H9 (cell line): ENCODE measurements at regions not wholly inside any gene's neighbourhood (a gene's known extent, or its start where the extent isn't known, plus 50 kb on each side); places are given as distances from the start of the nearest gene placed in this dataset.

Experiments
- DNase-seq: peaks from one replicate; pipeline ENCODE4 v3.0.0-alpha.2; 2017
- H2AFZ ChIP-seq: one replicate; pipeline ENCODE4 v1.6.1; 2013; ENCODE audit warnings: mild to moderate bottlenecking, low read length, control low read depth, moderate library complexity
- H2AK5ac ChIP-seq: 2 replicates; pipeline ENCODE4 v1.6.1; 2013; ENCODE audit warnings: low read length, control low read depth, mixed read lengths; ENCODE audit not compliant: insufficient read length
- H2BK120ac ChIP-seq: one replicate; pipeline ENCODE4 v1.6.1; 2013; ENCODE audit warnings: low read depth, mild to moderate bottlenecking, low read length, control low read depth, inconsistent platforms; ENCODE audit not compliant: poor library complexity, severe bottlenecking
- H2BK12ac ChIP-seq: 2 replicates; pipeline ENCODE4 v1.6.1; 2013; ENCODE audit warnings: low read length, control low read depth, mixed read lengths, low read depth; ENCODE audit not compliant: insufficient read length
- H2BK15ac ChIP-seq: 2 replicates; pipeline ENCODE4 v1.6.1; 2013; ENCODE audit warnings: low read depth, low read length, control low read depth
- H2BK20ac ChIP-seq: one replicate; pipeline ENCODE4 v1.6.1; 2013; ENCODE audit warnings: low read depth, mild to moderate bottlenecking, low read length, control low read depth, inconsistent platforms; ENCODE audit not compliant: poor library complexity, severe bottlenecking
- H2BK5ac ChIP-seq: 2 replicates; pipeline ENCODE4 v1.6.1; 2013; ENCODE audit warnings: low read length, control low read depth, mixed read lengths; ENCODE audit not compliant: insufficient read length
- H3K14ac ChIP-seq: 2 replicates; pipeline ENCODE4 v1.6.1; 2013; ENCODE audit warnings: low read length, control low read depth; ENCODE audit not compliant: insufficient read depth
- H3K18ac ChIP-seq: 2 replicates; pipeline ENCODE4 v1.6.1; 2013; ENCODE audit warnings: low read depth, mild to moderate bottlenecking, mixed read lengths, low read length, control low read depth; ENCODE audit not compliant: insufficient read length
- H3K23ac ChIP-seq: 2 replicates; pipeline ENCODE4 v1.6.1; 2013; ENCODE audit warnings: low read length, control low read depth, mixed read lengths, low read depth; ENCODE audit not compliant: insufficient read length
- H3K23me2 ChIP-seq: 2 replicates; pipeline ENCODE4 v1.6.1; 2013; ENCODE audit warnings: low read depth, mild to moderate bottlenecking, mixed read lengths, low read length, control low read depth; ENCODE audit not compliant: insufficient read length, poor library complexity, severe bottlenecking
- H3K27ac ChIP-seq: 2 replicates; pipeline ENCODE4 v1.5.1; 2013; ENCODE audit warnings: low read length, control low read depth, mixed read lengths, low read depth; ENCODE audit not compliant: insufficient read length
- H3K27me3 ChIP-seq: 2 replicates; pipeline ENCODE4 v1.6.1; 2013; ENCODE audit warnings: low read length, control low read depth, inconsistent platforms; ENCODE audit not compliant: insufficient read depth
- H3K4ac ChIP-seq: 2 replicates; pipeline ENCODE4 v1.6.1; 2013; ENCODE audit warnings: low read depth, mild to moderate bottlenecking, control low read depth, inconsistent platforms, low read length, moderate library complexity
- H3K4me1 ChIP-seq: 2 replicates; pipeline ENCODE4 v1.6.1; 2013; ENCODE audit warnings: low read length, control low read depth, inconsistent platforms; ENCODE audit not compliant: insufficient read depth
- H3K4me2 ChIP-seq: 2 replicates; pipeline ENCODE4 v1.6.1; 2013; ENCODE audit warnings: low read length, control low read depth, mixed read lengths; ENCODE audit not compliant: insufficient read length, insufficient read depth
- H3K56ac ChIP-seq: 2 replicates; pipeline ENCODE4 v1.6.1; 2013; ENCODE audit warnings: low read depth, mild to moderate bottlenecking, mixed read lengths, low read length, control low read depth; ENCODE audit not compliant: insufficient read length
- H3K79me1 ChIP-seq: 2 replicates; pipeline ENCODE4 v1.6.1; 2013; ENCODE audit warnings: low read depth, mild to moderate bottlenecking, moderate library complexity, low read length, control low read depth, inconsistent platforms; ENCODE audit not compliant: insufficient read depth, poor library complexity, severe bottlenecking
- H3K79me2 ChIP-seq: 2 replicates; pipeline ENCODE4 v1.6.1; 2013; ENCODE audit warnings: low read length, control low read depth, inconsistent platforms; ENCODE audit not compliant: insufficient read depth
- H3K9ac ChIP-seq: 2 replicates; pipeline ENCODE4 v1.6.1; 2013; ENCODE audit warnings: low read length, control low read depth, mixed read lengths; ENCODE audit not compliant: insufficient read length; ENCODE audit errors: extremely low read depth
- H3K9me3 ChIP-seq: one replicate; pipeline ENCODE4 v1.6.1; 2013; ENCODE audit warnings: low read depth, low read length, inconsistent platforms; ENCODE audit not compliant: control insufficient read depth
- H3T11ph ChIP-seq: one replicate; pipeline ENCODE4 v1.6.1; 2013; ENCODE audit warnings: mild to moderate bottlenecking, low read length, control low read depth, inconsistent platforms
- H4K20me1 ChIP-seq: one replicate; pipeline ENCODE4 v1.6.1; 2013; ENCODE audit not compliant: control insufficient read depth, insufficient read length, insufficient read depth
- H4K5ac ChIP-seq: 2 replicates; pipeline ENCODE4 v1.6.1; 2013; ENCODE audit warnings: low read depth, mild to moderate bottlenecking, mixed read lengths, low read length, control low read depth; ENCODE audit not compliant: insufficient read length
- H4K8ac ChIP-seq: replicated peaks from 2 replicates; pipeline ENCODE4 v1.6.1; 2013; ENCODE audit warnings: low read length, control low read depth, mixed read lengths, low read depth; ENCODE audit not compliant: insufficient read length
- H4K91ac ChIP-seq: 2 replicates; pipeline ENCODE4 v1.6.1; 2013; ENCODE audit warnings: low read depth, mild to moderate bottlenecking, moderate library complexity, mixed read lengths, low read length, control low read depth; ENCODE audit not compliant: insufficient read length
- H3K27ac Mint-ChIP-seq, 3 experiments: 2 replicates in 2 of 3; 3 replicates in 1 of 3; pipeline ENCODE4 v1.8.0; 2020 to 2021; ENCODE audit warnings: mixed read lengths in 3 of 3, mild to moderate bottlenecking in 1 of 3, moderate library complexity in 1 of 3
- H3K27me3 Mint-ChIP-seq: 2 replicates; pipeline ENCODE4 v1.8.0; 2021; ENCODE audit warnings: low read depth, mild to moderate bottlenecking, moderate library complexity, mixed read lengths
- H3K36me3 Mint-ChIP-seq, 3 experiments: 2 replicates in 2 of 3; 3 replicates in 1 of 3; pipeline ENCODE4 v1.8.0; 2020 to 2021; ENCODE audit warnings: low read depth in 3 of 3, mixed read lengths in 3 of 3; ENCODE audit not compliant: insufficient read depth in 1 of 3
- H3K4me1 Mint-ChIP-seq, 2 experiments: 2 replicates each; pipeline ENCODE4 v1.8.0; 2020; ENCODE audit warnings: mixed read lengths in 2 of 2
- H3K4me3 Mint-ChIP-seq, 2 experiments: 2 replicates in 1 of 2; 3 replicates in 1 of 2; pipeline ENCODE4 v1.8.0; 2020 to 2021; ENCODE audit warnings: mild to moderate bottlenecking in 2 of 2, mixed read lengths in 2 of 2, moderate library complexity in 1 of 2
- H3K9me3 Mint-ChIP-seq, 2 experiments: 2 replicates in 1 of 2; 3 replicates in 1 of 2; pipeline ENCODE4 v1.8.0; 2020; ENCODE audit warnings: mild to moderate bottlenecking in 2 of 2, mixed read lengths in 2 of 2, moderate library complexity in 1 of 2
- CTCF ChIP-seq: fragments of 200-600 bp; sonication (generic); conservative IDR thresholded peaks from 3 replicates; pipeline ENCODE4 v1.8.0; 2021; ENCODE audit warnings: antibody characterized with exemption, mild to moderate bottlenecking
- WGBS: extraction: QIAGEN DNeasy Blood & Tissue Kit; methylation state at CpG from one replicate; pipeline ENCODE4 v1.1.7; 2013; ENCODE audit warnings: missing lambda C conversion rate, low lambda C conversion rate, mixed read lengths; ENCODE audit not compliant: insufficient read length; ENCODE audit errors: extremely low coverage; 5-methylcytosine and 5-hydroxymethylcytosine counted together

- Histone ChIP-seq H3K9me3 (no peaks in the 10 kb centered on the region), H3K4me1 (peaks cover 3% of the 10 kb centered on the region; the same call in 1 of the 2 replicates), H3K9ac (no peak overlapping the region), H3K27me3 (no peaks in the 10 kb centered on the region), H3K27ac (no peak overlapping the region), H4K20me1 (no peaks in the 10 kb centered on the region), H3K79me2 (no peaks in the 10 kb centered on the region), H4K91ac (no peak overlapping the region), H3K4ac (no peak overlapping the region), H2BK120ac (no peak overlapping the region), H3K4me2 (no peak overlapping the region), H2BK15ac (no peak overlapping the region), H2AK5ac (no peak overlapping the region), H2BK20ac (no peak overlapping the region), H3T11ph (no peak overlapping the region), H2BK5ac (no peak overlapping the region), H2BK12ac (no peak overlapping the region), H3K56ac (no peak overlapping the region), H3K14ac (no peak overlapping the region), H3K23me2 (no peaks in the 10 kb centered on the region), H2AFZ (no peak overlapping the region), H4K5ac (no peak overlapping the region), H3K18ac (no peak overlapping the region), H3K79me1 (no peaks in the 10 kb centered on the region), H4K8ac (no peak overlapping the region), H3K23ac (no peak overlapping the region)
- Mint-ChIP-seq H3K4me3 (no peak overlapping the region), H3K27me3 (no peaks in the 10 kb centered on the region), H3K9me3 (no peaks in the 10 kb centered on the region; a peak in 1 of 5 replicates), H3K27ac (no peak overlapping the region), H3K4me1 (peaks cover 20 to 22% of the 10 kb centered on the region in 2 experiments), H3K36me3 (peaks cover 0 to 13% (median 0%) of the 10 kb centered on the region in 3 experiments; a peak in 5 of 7 replicates)
- no CpG with 5 or more reads among the region's 6 CpGs for WGBS
- no peak for TF ChIP-seq CTCF
- no peak for DNase-seq
Measured at GRCh38 chr2:160931531-160931930, 228.7 kb upstream of the TANK start.
